22Rv1 (cell line): ENCODE measurements at regions not wholly inside any gene's neighbourhood (a gene's known extent, or its start where the extent isn't known, plus 50 kb on each side); places are given as distances from the start of the nearest gene placed in this dataset.

ENCODE experiments used
- H3K27ac ChIP-seq: fragments of 450-650 bp; 2 replicates; pipeline ENCODE4 v1.5.1; 2017
- CTCF ChIP-seq: fragments of 450-650 bp; IDR thresholded peaks from 2 replicates; pipeline ENCODE4 v1.5.1; 2017; ENCODE audit warnings: mild to moderate bottlenecking
- ZFX ChIP-seq: fragments of 450-650 bp; IDR thresholded peaks from 2 replicates; pipeline ENCODE4 v1.6.1; 2017; ENCODE audit warnings: antibody characterized with exemption, borderline replicate concordance

GRCh38 chr16:48918520-48919258 lies 308.7 kb upstream of the N4BP1 start:
- no peak for TF ChIP-seq CTCF
- TF ChIP-seq ZFX = no peak
- H3K27ac ChIP-seq = no peak overlapping the region

GRCh38 chr16:48916566-48916965 lies 306.6 kb upstream of the N4BP1 start:
- TF ChIP-seq ZFX = no peak
- TF ChIP-seq CTCF = no peak
- no peak overlapping the region for H3K27ac ChIP-seq

GRCh38 chr16:48914070-48914469 lies 304.1 kb upstream of the N4BP1 start:
- H3K27ac ChIP-seq = no peak overlapping the region
- TF ChIP-seq ZFX = no peak
- no peak for TF ChIP-seq CTCF

- TF ChIP-seq ZFX (no peak), CTCF (no peak)
- no peak overlapping the region for H3K27ac ChIP-seq
These were observed 303.4 kb upstream of the N4BP1 start for GRCh38 chr16:48913384-48913783.

GRCh38 chr16:48912360-48912759 lies 302.4 kb upstream of the N4BP1 start:
- TF ChIP-seq CTCF (no peak), ZFX (no peak)
- H3K27ac ChIP-seq = no peak overlapping the region

GRCh38 chr16:48911700-48912099 lies 301.7 kb upstream of the N4BP1 start:
- no peak overlapping the region for H3K27ac ChIP-seq
- no peak for TF ChIP-seq ZFX
- peak; percentile 27 for TF ChIP-seq CTCF

- TF ChIP-seq ZFX (no peak), CTCF (no peak)
- H3K27ac ChIP-seq = no peak overlapping the region
These were observed 300.2 kb upstream of the N4BP1 start for GRCh38 chr16:48910214-48910613.
